MCF 10A (cell line): ENCODE measurements at regions not wholly inside any gene's neighbourhood (a gene's known extent, or its start where the extent isn't known, plus 50 kb on each side); places are given as distances from the start of the nearest gene placed in this dataset.

ENCODE experiments used
- BruUV-seq: library from RNA; stranded (reverse); fragments of 400-500 nt; replicated peaks from 2 replicates; lab custom pipeline; 2021; lab: Mats Ljungman, UMichigan
- CTCF ChIA-PET: fragments of 300-600 bp; sonication (Branson Sonifier 250); formaldehyde crosslinking; extraction: SDS; loops from one replicate; lab custom pipeline; 2021; ENCODE audit warnings: antibody characterized with exemption, inconsistent platforms; lab: Yijun Ruan, JAX
- POLR2A ChIA-PET: fragments of 300-600, 350-650 bp; sonication (Branson Sonifier 250); formaldehyde crosslinking; extraction: SDS; loops from one replicate; lab custom pipeline; 2020; ENCODE audit warnings: antibody characterized with exemption, inconsistent platforms; lab: Yijun Ruan, JAX
- DNase-seq: peaks from one replicate; pipeline ENCODE4 v3.0.0-alpha.2; 2018; ENCODE audit not compliant: unreplicated experiment
- H3K27ac Mint-ChIP-seq: one replicate; pipeline ENCODE4 v1.8.0; 2022; ENCODE audit warnings: mild to moderate bottlenecking, low read depth, mixed read lengths; ENCODE audit not compliant: unreplicated experiment
- H3K27me3 Mint-ChIP-seq: one replicate; pipeline ENCODE4 v1.8.0; 2022; ENCODE audit warnings: mixed read lengths; ENCODE audit not compliant: insufficient read depth, unreplicated experiment
- H3K36me3 Mint-ChIP-seq: one replicate; pipeline ENCODE4 v1.8.0; 2022; ENCODE audit warnings: mild to moderate bottlenecking, moderate library complexity, mixed read lengths; ENCODE audit not compliant: insufficient read depth, unreplicated experiment
- H3K4me1 Mint-ChIP-seq: one replicate; pipeline ENCODE4 v1.8.0; 2022; ENCODE audit warnings: mixed read lengths; ENCODE audit not compliant: insufficient read depth, unreplicated experiment
- H3K4me3 Mint-ChIP-seq: one replicate; pipeline ENCODE4 v1.8.0; 2022; ENCODE audit warnings: mild to moderate bottlenecking, moderate library complexity, mixed read lengths; ENCODE audit not compliant: unreplicated experiment
- H3K9me3 Mint-ChIP-seq: one replicate; pipeline ENCODE4 v1.8.0; 2022; ENCODE audit warnings: mixed read lengths; ENCODE audit not compliant: unreplicated experiment
- intact Hi-C: fragments of 100-400 bp; cut with micrococcal nuclease; formaldehyde crosslinking; loops from 2 replicates; pipeline ENCODE4 v1.14.1; 2022
- TF ChIP-seq, protein P1 (sequence below): fragments of 200-600 bp; IDR thresholded peaks from one replicate; pipeline ENCODE4 v1.8.0; 2022; ENCODE audit warnings: antibody characterized with exemption, mild to moderate bottlenecking; ENCODE audit not compliant: unreplicated experiment

- TF ChIP-seq, protein P1, sequence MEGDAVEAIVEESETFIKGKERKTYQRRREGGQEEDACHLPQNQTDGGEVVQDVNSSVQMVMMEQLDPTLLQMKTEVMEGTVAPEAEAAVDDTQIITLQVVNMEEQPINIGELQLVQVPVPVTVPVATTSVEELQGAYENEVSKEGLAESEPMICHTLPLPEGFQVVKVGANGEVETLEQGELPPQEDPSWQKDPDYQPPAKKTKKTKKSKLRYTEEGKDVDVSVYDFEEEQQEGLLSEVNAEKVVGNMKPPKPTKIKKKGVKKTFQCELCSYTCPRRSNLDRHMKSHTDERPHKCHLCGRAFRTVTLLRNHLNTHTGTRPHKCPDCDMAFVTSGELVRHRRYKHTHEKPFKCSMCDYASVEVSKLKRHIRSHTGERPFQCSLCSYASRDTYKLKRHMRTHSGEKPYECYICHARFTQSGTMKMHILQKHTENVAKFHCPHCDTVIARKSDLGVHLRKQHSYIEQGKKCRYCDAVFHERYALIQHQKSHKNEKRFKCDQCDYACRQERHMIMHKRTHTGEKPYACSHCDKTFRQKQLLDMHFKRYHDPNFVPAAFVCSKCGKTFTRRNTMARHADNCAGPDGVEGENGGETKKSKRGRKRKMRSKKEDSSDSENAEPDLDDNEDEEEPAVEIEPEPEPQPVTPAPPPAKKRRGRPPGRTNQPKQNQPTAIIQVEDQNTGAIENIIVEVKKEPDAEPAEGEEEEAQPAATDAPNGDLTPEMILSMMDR = no peak
- CTCF ChIA-PET = no interaction called here
- BruUV-seq = no TSS peak
- no peaks in the 10 kb centered on the region for H3K27me3 Mint-ChIP-seq
- no peak overlapping the region for H3K4me3 Mint-ChIP-seq
- DNase-seq = no peak
- H3K36me3 Mint-ChIP-seq = no peaks in the 10 kb centered on the region
- H3K27ac Mint-ChIP-seq = no peak overlapping the region
- POLR2A ChIA-PET = no interaction called here
- no peaks in the 10 kb centered on the region for H3K4me1 Mint-ChIP-seq
- intact Hi-C loops = no loop called here
- no peaks in the 10 kb centered on the region for H3K9me3 Mint-ChIP-seq
Observed at GRCh38 chr6:94468830-94469229, 1049.5 kb upstream of the EPHA7 start.

GRCh38 chr6:94464018-94464510, 1044.7 kb upstream of the EPHA7 start:
- POLR2A ChIA-PET = no interaction called here
- intact Hi-C loops = no loop called here
- TF ChIP-seq, protein P1 = no peak
- no TSS peak for BruUV-seq
- CTCF ChIA-PET = interaction anchor here (0.6 to 1.1 kb wide), 2 partner anchors 27 to 324 kb away, joined by 3 to 6 read pairs; no protein-coding TSS in a partner anchor
- Mint-ChIP-seq H3K4me3 (no peak overlapping the region), H3K4me1 (no peaks in the 10 kb centered on the region), H3K27ac (no peak overlapping the region), H3K9me3 (no peaks in the 10 kb centered on the region), H3K36me3 (no peaks in the 10 kb centered on the region), H3K27me3 (peaks cover 23% of the 10 kb centered on the region)
- no peak for DNase-seq

- TF ChIP-seq, protein P1 = no peak
- H3K9me3 Mint-ChIP-seq = no peaks in the 10 kb centered on the region
- H3K36me3 Mint-ChIP-seq = no peaks in the 10 kb centered on the region
- no peak overlapping the region for H3K27ac Mint-ChIP-seq
- CTCF ChIA-PET = no interaction called here
- H3K4me3 Mint-ChIP-seq = no peak overlapping the region
- intact Hi-C loops = no loop called here
- BruUV-seq = no TSS peak
- no peaks in the 10 kb centered on the region for H3K4me1 Mint-ChIP-seq
- peaks cover 26% of the 10 kb centered on the region for H3K27me3 Mint-ChIP-seq
- POLR2A ChIA-PET = no interaction called here
- no peak for DNase-seq
Observed at GRCh38 chr6:94463306-94463705, 1043.9 kb upstream of the EPHA7 start.

DNA sequence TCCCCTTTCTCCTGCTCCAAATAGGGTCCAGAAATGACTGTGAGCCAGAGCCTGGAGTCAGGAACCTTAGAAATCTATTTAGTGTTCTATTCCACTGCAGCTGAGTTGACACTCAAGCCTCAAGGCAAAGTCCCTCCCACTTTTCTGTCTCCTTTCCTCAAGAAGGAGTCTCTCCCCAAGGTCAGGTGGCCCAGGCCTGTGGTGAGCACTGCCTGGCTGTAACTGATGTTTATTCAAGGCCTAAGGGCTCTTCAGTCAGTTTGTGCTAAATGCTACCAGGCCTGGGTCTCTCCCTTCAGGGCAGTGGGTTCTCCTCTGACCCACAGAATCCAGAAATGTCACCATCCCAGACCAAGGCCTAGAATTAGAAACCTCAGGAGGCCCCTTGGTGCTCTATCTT, 1042.9 kb upstream of the EPHA7 start:
- H3K27ac Mint-ChIP-seq = no peak overlapping the region
- DNase-seq = no peak
- BruUV-seq = no TSS peak
- no peaks in the 10 kb centered on the region for H3K36me3 Mint-ChIP-seq
- intact Hi-C loops = no loop called here
- ChIA-PET POLR2A (no interaction called here), CTCF (no interaction called here)
- TF ChIP-seq, protein P1 = no peak
- H3K27me3 Mint-ChIP-seq = peaks cover 26% of the 10 kb centered on the region
- H3K9me3 Mint-ChIP-seq = no peaks in the 10 kb centered on the region
- H3K4me1 Mint-ChIP-seq = no peaks in the 10 kb centered on the region
- H3K4me3 Mint-ChIP-seq = no peak overlapping the region
